Endodermal cell (in vitro differentiated cells): ENCODE measurements at regions not wholly inside any gene's neighbourhood (a gene's known extent, or its start where the extent isn't known, plus 50 kb on each side); places are given as distances from the start of the nearest gene placed in this dataset.

ENCODE experiments used
- DNase-seq: peaks from one replicate; pipeline ENCODE4 v3.0.0-alpha.2; 2017
- H3K27ac ChIP-seq: 2 replicates; pipeline ENCODE4 v1.5.1; 2013; ENCODE audit warnings: mild to moderate bottlenecking, low read depth, low read length, moderate library complexity
- H3K27me3 ChIP-seq: 2 replicates; pipeline ENCODE4 v1.6.1; 2013; ENCODE audit warnings: mild to moderate bottlenecking, low read length, moderate library complexity; ENCODE audit not compliant: insufficient read depth, control insufficient read depth, poor library complexity, severe bottlenecking
- H3K36me3 ChIP-seq: 2 replicates; pipeline ENCODE4 v1.7.0; 2013; ENCODE audit warnings: mild to moderate bottlenecking, low read length, moderate library complexity; ENCODE audit not compliant: control insufficient read depth, insufficient read depth
- H3K4me1 ChIP-seq: one replicate; pipeline ENCODE4 v1.7.0; 2013; ENCODE audit warnings: low read length; ENCODE audit not compliant: control insufficient read depth, insufficient read depth
- H3K4me3 ChIP-seq: 2 replicates; pipeline ENCODE4 v1.5.1; 2013; ENCODE audit warnings: mild to moderate bottlenecking, low read length, moderate library complexity
- H3K9ac ChIP-seq: 2 replicates; pipeline ENCODE4 v1.6.1; 2013; ENCODE audit warnings: mild to moderate bottlenecking, low read length, moderate library complexity; ENCODE audit not compliant: poor library complexity, severe bottlenecking; ENCODE audit errors: extremely low read depth
- H3K9me3 ChIP-seq: 2 replicates; pipeline ENCODE4 v1.6.1; 2013; ENCODE audit warnings: mild to moderate bottlenecking, low read length, moderate library complexity; ENCODE audit not compliant: control insufficient read depth
- H3K27ac Mint-ChIP-seq: 2 replicates; pipeline ENCODE4 v1.8.0; 2020; ENCODE audit warnings: mixed read lengths
- H3K27me3 Mint-ChIP-seq: 2 replicates; pipeline ENCODE4 v1.8.0; 2021; ENCODE audit warnings: mild to moderate bottlenecking, mixed read lengths; ENCODE audit not compliant: insufficient read depth
- H3K36me3 Mint-ChIP-seq: 2 replicates; pipeline ENCODE4 v1.8.0; 2020; ENCODE audit warnings: low read depth, mixed read lengths
- H3K4me1 Mint-ChIP-seq: 2 replicates; pipeline ENCODE4 v1.8.0; 2020; ENCODE audit warnings: mixed read lengths
- H3K4me3 Mint-ChIP-seq: 2 replicates; pipeline ENCODE4 v1.8.0; 2020; ENCODE audit warnings: mild to moderate bottlenecking, moderate library complexity, mixed read lengths
- H3K9me3 Mint-ChIP-seq: 2 replicates; pipeline ENCODE4 v1.8.0; 2020; ENCODE audit warnings: mild to moderate bottlenecking, mixed read lengths
- WGBS, 2 experiments: methylation state at CpG; one replicate each; pipeline versions ENCODE4 v1.1.5 to v1.1.7; 2013; ENCODE audit warnings: missing lambda C conversion rate in 2 of 2, mixed read lengths in 1 of 2; ENCODE audit not compliant: insufficient coverage in 1 of 2, insufficient read length in 1 of 2; 5-methylcytosine and 5-hydroxymethylcytosine counted together
- TF ChIP-seq, protein P1 (sequence below): fragments of 200-600 bp; sonication (generic); conservative IDR thresholded peaks from 2 replicates; pipeline ENCODE4 v1.5.0; 2021; ENCODE audit warnings: antibody characterized with exemption, mild to moderate bottlenecking

DNA sequence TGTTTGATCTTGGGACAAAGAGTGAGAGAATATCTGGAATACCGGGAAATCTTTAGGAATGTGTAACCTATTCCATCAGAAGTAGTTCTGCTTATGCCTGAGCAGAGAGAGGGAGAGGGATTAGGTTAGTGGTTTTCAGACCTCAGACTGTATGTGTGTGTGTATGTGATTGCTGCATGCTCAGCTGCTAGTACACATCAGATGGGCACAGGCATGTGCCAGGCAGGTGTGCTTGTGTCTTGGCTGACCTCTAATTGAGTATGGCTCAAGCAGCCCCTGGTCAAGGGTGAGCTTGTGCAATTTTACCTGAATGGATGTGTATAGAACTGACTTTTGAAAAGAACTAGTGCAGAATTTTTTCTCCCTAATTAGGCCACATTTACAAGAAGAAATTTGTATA lies 91.2 kb downstream of the INSIG2 start:
- H3K36me3 Mint-ChIP-seq = no peaks in the 10 kb centered on the region
- H3K4me1 Mint-ChIP-seq = peaks cover 33% of the 10 kb centered on the region

DNA sequence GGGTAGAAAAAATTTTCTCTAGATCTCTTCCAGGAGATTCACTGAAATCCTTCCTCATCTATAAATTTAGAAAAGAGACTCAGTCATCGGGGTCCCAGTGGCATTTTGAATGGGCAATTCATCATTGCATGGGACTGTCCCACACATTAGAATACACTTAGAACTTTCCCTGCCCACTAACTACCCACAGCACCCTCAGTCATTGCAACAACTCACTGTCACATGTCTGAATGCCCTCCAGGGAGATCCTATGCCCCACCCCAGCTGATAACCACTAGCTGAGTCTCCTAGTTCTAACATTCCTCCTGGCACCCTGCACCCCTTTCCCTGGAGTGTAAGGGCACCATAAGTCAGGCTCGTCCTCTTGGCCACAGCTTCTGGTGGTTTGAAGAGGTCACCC lies 89.6 kb downstream of the INSIG2 start:
- H3K9me3 ChIP-seq = no peaks in the 10 kb centered on the region
- no peak overlapping the region for H3K9ac ChIP-seq
- H3K27ac ChIP-seq = no peak overlapping the region
- peaks cover 11% of the 10 kb centered on the region for H3K4me1 ChIP-seq
- no peaks in the 10 kb centered on the region for H3K36me3 Mint-ChIP-seq
- H3K9me3 Mint-ChIP-seq = no peaks in the 10 kb centered on the region
- H3K4me3 Mint-ChIP-seq = no peak overlapping the region
- TF ChIP-seq, protein P1, sequence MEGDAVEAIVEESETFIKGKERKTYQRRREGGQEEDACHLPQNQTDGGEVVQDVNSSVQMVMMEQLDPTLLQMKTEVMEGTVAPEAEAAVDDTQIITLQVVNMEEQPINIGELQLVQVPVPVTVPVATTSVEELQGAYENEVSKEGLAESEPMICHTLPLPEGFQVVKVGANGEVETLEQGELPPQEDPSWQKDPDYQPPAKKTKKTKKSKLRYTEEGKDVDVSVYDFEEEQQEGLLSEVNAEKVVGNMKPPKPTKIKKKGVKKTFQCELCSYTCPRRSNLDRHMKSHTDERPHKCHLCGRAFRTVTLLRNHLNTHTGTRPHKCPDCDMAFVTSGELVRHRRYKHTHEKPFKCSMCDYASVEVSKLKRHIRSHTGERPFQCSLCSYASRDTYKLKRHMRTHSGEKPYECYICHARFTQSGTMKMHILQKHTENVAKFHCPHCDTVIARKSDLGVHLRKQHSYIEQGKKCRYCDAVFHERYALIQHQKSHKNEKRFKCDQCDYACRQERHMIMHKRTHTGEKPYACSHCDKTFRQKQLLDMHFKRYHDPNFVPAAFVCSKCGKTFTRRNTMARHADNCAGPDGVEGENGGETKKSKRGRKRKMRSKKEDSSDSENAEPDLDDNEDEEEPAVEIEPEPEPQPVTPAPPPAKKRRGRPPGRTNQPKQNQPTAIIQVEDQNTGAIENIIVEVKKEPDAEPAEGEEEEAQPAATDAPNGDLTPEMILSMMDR = no peak
- no peak overlapping the region for H3K4me3 ChIP-seq
- no peaks in the 10 kb centered on the region for H3K27me3 ChIP-seq
- DNase-seq = no peak
- H3K27me3 Mint-ChIP-seq = no peaks in the 10 kb centered on the region
- H3K36me3 ChIP-seq = no peaks in the 10 kb centered on the region
- H3K27ac Mint-ChIP-seq = no peak overlapping the region
- WGBS, 2 experiments = 86 to 88% methylated on average over 2 of the region's 2 CpGs
- H3K4me1 Mint-ChIP-seq = peaks cover 26% of the 10 kb centered on the region

More for the DNA sequence above, 91.2 kb downstream of the INSIG2 start:
- H3K9ac ChIP-seq = no peak overlapping the region
- H3K4me3 Mint-ChIP-seq = no peak overlapping the region
- TF ChIP-seq, protein P1 = no peak
- no peaks in the 10 kb centered on the region for H3K27me3 ChIP-seq
- no peaks in the 10 kb centered on the region for H3K27me3 Mint-ChIP-seq
- no peak overlapping the region for H3K27ac ChIP-seq
- no peak overlapping the region for H3K4me3 ChIP-seq
- no peaks in the 10 kb centered on the region for H3K36me3 ChIP-seq
- H3K9me3 ChIP-seq = no peaks in the 10 kb centered on the region
- no peak for DNase-seq
- H3K9me3 Mint-ChIP-seq = no peaks in the 10 kb centered on the region
- 95% methylated on average over 1 of the region's 1 CpG; no CpG with 5 or more reads in 1 of the 2 experiments for WGBS, 2 experiments
- H3K4me1 ChIP-seq = peaks cover 17% of the 10 kb centered on the region
- H3K27ac Mint-ChIP-seq = no peak overlapping the region

DNA sequence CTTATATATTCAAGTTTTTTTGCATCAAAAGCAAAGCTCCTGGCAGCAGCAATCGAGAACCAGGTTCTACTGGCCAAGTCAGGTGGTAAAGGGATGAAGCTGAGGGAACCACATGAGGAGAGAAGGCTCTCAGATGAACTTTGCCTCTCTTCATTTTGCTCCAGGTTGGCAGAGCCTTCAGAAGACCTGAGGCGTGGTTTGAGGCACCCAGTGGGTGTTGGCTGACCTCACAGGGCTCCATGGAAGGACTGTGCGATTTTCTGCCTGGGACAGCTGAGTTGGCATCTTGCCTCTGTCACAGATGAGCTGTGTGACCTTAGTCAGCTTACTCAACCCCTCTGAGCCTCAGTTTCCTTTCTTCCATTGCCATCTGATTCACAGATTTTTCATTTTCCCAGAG lies 89.0 kb downstream of the INSIG2 start:
- no peak overlapping the region for H3K27ac ChIP-seq
- no peak overlapping the region for H3K27ac Mint-ChIP-seq
- H3K9me3 Mint-ChIP-seq = no peaks in the 10 kb centered on the region
- no peaks in the 10 kb centered on the region for H3K9me3 ChIP-seq
- DNase-seq = no peak
- WGBS, 2 experiments = 87 to 100% methylated on average over 2 to 3 of the region's 3 CpGs
- no peak overlapping the region for H3K4me3 ChIP-seq
- no peak overlapping the region for H3K4me3 Mint-ChIP-seq
- no peaks in the 10 kb centered on the region for H3K27me3 ChIP-seq
- no peaks in the 10 kb centered on the region for H3K36me3 Mint-ChIP-seq
- H3K36me3 ChIP-seq = no peaks in the 10 kb centered on the region
- peaks cover 6% of the 10 kb centered on the region for H3K4me1 ChIP-seq
- H3K9ac ChIP-seq = no peak overlapping the region
- no peaks in the 10 kb centered on the region for H3K27me3 Mint-ChIP-seq
- TF ChIP-seq, protein P1 = no peak
- peaks cover 20% of the 10 kb centered on the region for H3K4me1 Mint-ChIP-seq
